ENCODE measurements at regions not wholly inside any gene's neighbourhood (a gene's known extent, or its start where the extent isn't known, plus 50 kb on each side); places are given as distances from the start of the nearest gene placed in this dataset.

- in situ Hi-C loops (cut with HindIII; ENCODE audit: low sequenced_read_pairs): no loop called here
These were observed 142.2 kb downstream of the SNX18 start for GRCh38 chr5:54659700-54660131.

- in situ Hi-C loops (cut with HindIII; ENCODE audit: low sequenced_read_pairs): no loop called here
These were observed 140.5 kb downstream of the SNX18 start for GRCh38 chr5:54658010-54658409.

- in situ Hi-C loops (cut with HindIII; ENCODE audit: low sequenced_read_pairs): no loop called here
These were observed 138.7 kb downstream of the SNX18 start for GRCh38 chr5:54656261-54656728.

- in situ Hi-C loops (cut with HindIII; ENCODE audit: low sequenced_read_pairs): no loop called here
These were observed 138.2 kb downstream of the SNX18 start for GRCh38 chr5:54655761-54656160.

- in situ Hi-C loops (cut with HindIII; ENCODE audit: low sequenced_read_pairs): no loop called here
These were observed 137.7 kb downstream of the SNX18 start for GRCh38 chr5:54655266-54655665.

- in situ Hi-C loops (cut with HindIII; ENCODE audit: low sequenced_read_pairs): no loop called here
These were observed 136.5 kb downstream of the SNX18 start for GRCh38 chr5:54653956-54654614.

- in situ Hi-C loops (cut with HindIII; ENCODE audit: low sequenced_read_pairs): no loop called here
These were observed 134.0 kb downstream of the SNX18 start for GRCh38 chr5:54651482-54652076.

- in situ Hi-C loops (cut with HindIII; ENCODE audit: low sequenced_read_pairs): no loop called here
These were observed 131.5 kb downstream of the SNX18 start for GRCh38 chr5:54649041-54649504.

- in situ Hi-C loops (cut with HindIII; ENCODE audit: low sequenced_read_pairs): no loop called here
These were observed 129.0 kb downstream of the SNX18 start for GRCh38 chr5:54646356-54647101.

- in situ Hi-C loops (cut with HindIII; ENCODE audit: low sequenced_read_pairs): no loop called here
These were observed 128.4 kb downstream of the SNX18 start for GRCh38 chr5:54645882-54646355.

- in situ Hi-C loops (cut with HindIII; ENCODE audit: low sequenced_read_pairs): no loop called here
These were observed 126.7 kb downstream of the SNX18 start for GRCh38 chr5:54644226-54644625.

GRCh38 chr5:54643685-54644106, 126.1 kb downstream of the SNX18 start:
- in situ Hi-C loops (cut with HindIII; ENCODE audit: low sequenced_read_pairs): no loop called here

GRCh38 chr5:54639621-54640020, 122.1 kb downstream of the SNX18 start:
- in situ Hi-C loops (cut with HindIII; ENCODE audit: low sequenced_read_pairs): loop anchor here (5.0 kb wide), 2 partner anchors 62 to 107 kb away; no protein-coding TSS in a partner anchor

GRCh38 chr5:54638106-54638505, 120.5 kb downstream of the SNX18 start:
- in situ Hi-C loops (cut with HindIII; ENCODE audit: low sequenced_read_pairs): loop anchor here (5.0 kb wide), 2 partner anchors 61 to 106 kb away; no protein-coding TSS in a partner anchor

- in situ Hi-C loops (cut with HindIII; ENCODE audit: low sequenced_read_pairs): loop anchor here (5.0 kb wide), 2 partner anchors 60 to 105 kb away; no protein-coding TSS in a partner anchor
These were observed 120.1 kb downstream of the SNX18 start for GRCh38 chr5:54637654-54638053.

- in situ Hi-C loops (cut with HindIII; ENCODE audit: low sequenced_read_pairs): no loop called here
These were observed 116.5 kb downstream of the SNX18 start for GRCh38 chr5:54634089-54634488.

- in situ Hi-C loops (cut with HindIII; ENCODE audit: low sequenced_read_pairs): no loop called here
These were observed 114.7 kb downstream of the SNX18 start for GRCh38 chr5:54632131-54632701.

GRCh38 chr5:54630738-54631359, 113.3 kb downstream of the SNX18 start:
- in situ Hi-C loops (cut with HindIII; ENCODE audit: low sequenced_read_pairs): no loop called here

GRCh38 chr5:54629115-54629514, 111.6 kb downstream of the SNX18 start:
- in situ Hi-C loops (cut with HindIII; ENCODE audit: low sequenced_read_pairs): no loop called here

- in situ Hi-C loops (cut with HindIII; ENCODE audit: low sequenced_read_pairs): no loop called here
These were observed 110.5 kb downstream of the SNX18 start for GRCh38 chr5:54628050-54628449.

- in situ Hi-C loops (cut with HindIII; ENCODE audit: low sequenced_read_pairs): no loop called here
These were observed 108.8 kb downstream of the SNX18 start for GRCh38 chr5:54626407-54626806.
